KMS-11 (cell line): ENCODE measurements at regions not wholly inside any gene's neighbourhood (a gene's known extent, or its start where the extent isn't known, plus 50 kb on each side); places are given as distances from the start of the nearest gene placed in this dataset.
"Not testable (repeated sequence)": the region's sequence is repeated elsewhere in the genome, so short reads cannot be mapped to it uniquely, and the experiment has no call there.

Experiments used
- H2AFZ ChIP-seq: fragments of 200-600 bp; sonication (generic); 2 replicates; pipeline ENCODE4 v1.6.1; 2016; ENCODE audit warnings: antibody characterized with exemption, mixed run types, low read depth
- H3K27ac ChIP-seq: fragments of 200-600 bp; sonication (generic); 2 replicates; pipeline ENCODE4 v1.6.1; 2016; ENCODE audit warnings: mild to moderate bottlenecking, mixed run types
- H3K27me3 ChIP-seq: fragments of 200-600 bp; sonication (generic); 2 replicates; pipeline ENCODE4 v1.6.1; 2017; ENCODE audit warnings: mild to moderate bottlenecking, low read depth, mixed run types, moderate library complexity; ENCODE audit not compliant: insufficient read depth
- H3K36me3 ChIP-seq: fragments of 200-600 bp; sonication (generic); 2 replicates; pipeline ENCODE4 v1.6.1; 2017; ENCODE audit warnings: mild to moderate bottlenecking, mixed run types; ENCODE audit not compliant: insufficient read depth
- H3K4me1 ChIP-seq: fragments of 200-600 bp; sonication (generic); 2 replicates; pipeline ENCODE4 v1.6.1; 2016; ENCODE audit warnings: mild to moderate bottlenecking, low read depth, mixed run types; ENCODE audit not compliant: poor library complexity, severe bottlenecking
- H3K4me2 ChIP-seq: fragments of 200-600 bp; sonication (generic); 2 replicates; pipeline ENCODE4 v1.7.0; 2016; ENCODE audit warnings: mild to moderate bottlenecking, mixed run types
- H3K4me3 ChIP-seq: fragments of 200-600 bp; sonication (generic); IDR thresholded peaks from 2 replicates; pipeline ENCODE4 v1.6.1; 2017; ENCODE audit warnings: low read depth, low read length, mixed read lengths; ENCODE audit not compliant: insufficient read depth
- H3K79me2 ChIP-seq: fragments of 200-600 bp; sonication (generic); 2 replicates; pipeline ENCODE4 v1.6.1; 2016; ENCODE audit warnings: low read depth, mixed run types; ENCODE audit not compliant: insufficient read depth
- H3K9ac ChIP-seq: fragments of 200-600 bp; sonication (generic); 2 replicates; pipeline ENCODE4 v1.6.1; 2016; ENCODE audit warnings: mild to moderate bottlenecking, mixed run types
- H4K20me1 ChIP-seq: fragments of 200-600 bp; sonication (generic); 2 replicates; pipeline ENCODE4 v1.6.1; 2016; ENCODE audit warnings: mild to moderate bottlenecking, mixed run types; ENCODE audit not compliant: insufficient read depth
- CTCF ChIP-seq: fragments of 200-600 bp; sonication (generic); conservative IDR thresholded peaks from 2 replicates; pipeline ENCODE4 v1.6.1; 2017; ENCODE audit warnings: low read depth, mild to moderate bottlenecking, antibody characterized with exemption, low read length, moderate library complexity, mixed read lengths

GRCh38 chr2:238775591-238775990 is 72.3 kb upstream of the TWIST2 start:
- no peaks in the 10 kb centered on the region for H3K27me3 ChIP-seq
- no peaks in the 10 kb centered on the region for H4K20me1 ChIP-seq
- H3K4me3 ChIP-seq: no peak overlapping the region
- H3K4me2 ChIP-seq: no peak overlapping the region
- no peak overlapping the region for H3K27ac ChIP-seq
- no peaks in the 10 kb centered on the region for H3K36me3 ChIP-seq
- H2AFZ ChIP-seq: no peak overlapping the region
- no peaks in the 10 kb centered on the region for H3K4me1 ChIP-seq
- no peak for TF ChIP-seq CTCF
- no peak overlapping the region for H3K9ac ChIP-seq
- no peaks in the 10 kb centered on the region for H3K79me2 ChIP-seq

GRCh38 chr2:238776003-238776760 is 71.7 kb upstream of the TWIST2 start:
- no peak overlapping the region for H2AFZ ChIP-seq
- H3K4me3 ChIP-seq: no peak overlapping the region
- no peaks in the 10 kb centered on the region for H3K36me3 ChIP-seq
- no peak for TF ChIP-seq CTCF
- H3K79me2 ChIP-seq: no peaks in the 10 kb centered on the region
- no peaks in the 10 kb centered on the region for H4K20me1 ChIP-seq
- H3K4me2 ChIP-seq: no peak overlapping the region
- no peak overlapping the region for H3K9ac ChIP-seq
- no peaks in the 10 kb centered on the region for H3K27me3 ChIP-seq
- H3K27ac ChIP-seq: no peak overlapping the region
- H3K4me1 ChIP-seq: no peaks in the 10 kb centered on the region

- not testable (repeated sequence) for H3K36me3 ChIP-seq, H3K27ac ChIP-seq, H3K79me2 ChIP-seq, H3K4me2 ChIP-seq, H3K9ac ChIP-seq, H3K4me3 ChIP-seq, H3K27me3 ChIP-seq, H3K4me1 ChIP-seq, H2AFZ ChIP-seq, H4K20me1 ChIP-seq
These were observed 71.2 kb upstream of the TWIST2 start for GRCh38 chr2:238776761-238777046.

GRCh38 chr2:238777369-238778067 is 70.4 kb upstream of the TWIST2 start:
- Histone ChIP-seq H3K79me2 (no peaks in the 10 kb centered on the region), H3K36me3 (no peaks in the 10 kb centered on the region), H3K4me2 (no peak overlapping the region), H3K4me1 (no peaks in the 10 kb centered on the region), H2AFZ (no peak overlapping the region), H3K9ac (no peak overlapping the region), H3K27me3 (no peaks in the 10 kb centered on the region), H3K27ac (no peak overlapping the region), H4K20me1 (no peaks in the 10 kb centered on the region), H3K4me3 (no peak overlapping the region)
- no peak for TF ChIP-seq CTCF
